CD14-positive monocyte (primary cell): ENCODE measurements at regions not wholly inside any gene's neighbourhood (a gene's known extent, or its start where the extent isn't known, plus 50 kb on each side); places are given as distances from the start of the nearest gene placed in this dataset.

Experiments
- DNase-seq, 3 donors: peaks; one replicate each; pipeline ENCODE4 v3.0.0-alpha.2; 2011 to 2022
- H2AFZ ChIP-seq: 2 replicates; pipeline ENCODE4 v1.6.0; 2012; ENCODE audit warnings: mild to moderate bottlenecking, low read depth, low read length, inconsistent platforms; ENCODE audit not compliant: insufficient read depth, poor library complexity, severe bottlenecking
- H3K27ac ChIP-seq, 2 donors: 1 replicate in 1 of 2; 2 replicates in 1 of 2; pipeline ENCODE4 v1.5.1; 2012 to 2013; ENCODE audit warnings: low read length in 2 of 2, control low read depth in 1 of 2, inconsistent platforms in 1 of 2, low read depth in 1 of 2, mild to moderate bottlenecking in 1 of 2
- H3K27me3 ChIP-seq, 2 donors: one replicate each; pipeline versions ENCODE4 v1.6.0 to v1.6.1; 2011 to 2013; ENCODE audit warnings: low read length in 2 of 2; ENCODE audit not compliant: control insufficient read depth in 2 of 2, insufficient read depth in 2 of 2
- H3K36me3 ChIP-seq, 2 donors: replicated peaks in 1 of 2; 1 replicate in 1 of 2; 2 replicates in 1 of 2; pipeline versions ENCODE4 v1.5.1 to v1.6.1; 2012 to 2013; ENCODE audit warnings: low read length in 2 of 2, control low read depth in 1 of 2, inconsistent platforms in 1 of 2, mild to moderate bottlenecking in 1 of 2; ENCODE audit not compliant: insufficient read depth in 2 of 2, control insufficient read depth in 1 of 2
- H3K4me1 ChIP-seq, 2 donors: 1 replicate in 1 of 2; 2 replicates in 1 of 2; pipeline versions ENCODE4 v1.5.1 to v1.6.1; 2012 to 2013; ENCODE audit warnings: low read length in 2 of 2, control low read depth in 1 of 2, inconsistent platforms in 1 of 2, mild to moderate bottlenecking in 1 of 2, moderate library complexity in 1 of 2; ENCODE audit not compliant: insufficient read depth in 2 of 2, control insufficient read depth in 1 of 2
- H3K4me2 ChIP-seq: replicated peaks from 2 replicates; pipeline ENCODE3; 2012; ENCODE audit warnings: low read length, moderate library complexity, mild to moderate bottlenecking; ENCODE audit not compliant: poor library complexity, severe bottlenecking; ENCODE audit errors: extremely low read depth
- H3K4me3 ChIP-seq, 3 experiments: fragments of 200-600 bp in 1 of 3; sonication (generic) in 1 of 3; replicated peaks in 1 of 3; 1 replicate in 2 of 3; 2 replicates in 1 of 3; pipeline ENCODE4 v1.5.1; 2011 to 2013; ENCODE audit warnings: low read length in 3 of 3, mild to moderate bottlenecking in 3 of 3, control low read depth in 2 of 3, low read depth in 2 of 3, inconsistent platforms in 1 of 3, moderate library complexity in 1 of 3
- H3K79me2 ChIP-seq: 2 replicates; pipeline ENCODE4 v1.6.0; 2012; ENCODE audit warnings: mild to moderate bottlenecking, control low read depth, inconsistent platforms, low read length, moderate library complexity; ENCODE audit not compliant: insufficient read depth
- H3K9ac ChIP-seq: 2 replicates; pipeline ENCODE4 v1.6.0; 2017; ENCODE audit warnings: low read length, mild to moderate bottlenecking; ENCODE audit not compliant: insufficient read depth, poor library complexity, severe bottlenecking
- H3K9me3 ChIP-seq, 2 donors: replicated peaks in 1 of 2; 1 replicate in 1 of 2; 2 replicates in 1 of 2; pipeline versions ENCODE4 v1.5.1 to v1.6.1; 2012 to 2013; ENCODE audit warnings: low read length in 2 of 2, control low read depth in 1 of 2; ENCODE audit not compliant: control insufficient read depth in 1 of 2, insufficient read depth in 1 of 2
- H4K20me1 ChIP-seq: 2 replicates; pipeline ENCODE4 v1.6.0; 2012; ENCODE audit warnings: mild to moderate bottlenecking, low read length, control low read depth, moderate library complexity; ENCODE audit not compliant: insufficient read depth
- H3K27ac Mint-ChIP-seq, 7 donors: one replicate each; pipeline ENCODE4 v1.8.0; 2020; ENCODE audit warnings: mild to moderate bottlenecking in 7 of 7, mixed read lengths in 7 of 7, moderate library complexity in 6 of 7, inconsistent platforms in 2 of 7
- H3K27me3 Mint-ChIP-seq, 3 donors: one replicate each; pipeline ENCODE4 v1.8.0; 2021 to 2022; ENCODE audit warnings: low read depth in 3 of 3, mild to moderate bottlenecking in 3 of 3, mixed read lengths in 3 of 3, moderate library complexity in 3 of 3, inconsistent platforms in 1 of 3
- H3K36me3 Mint-ChIP-seq, 2 donors: one replicate each; pipeline ENCODE4 v1.8.0; 2020; ENCODE audit warnings: mixed read lengths in 2 of 2, inconsistent platforms in 1 of 2, mild to moderate bottlenecking in 1 of 2
- H3K4me1 Mint-ChIP-seq: one replicate; pipeline ENCODE4 v1.8.0; 2020; ENCODE audit warnings: mild to moderate bottlenecking, mixed read lengths
- H3K4me3 Mint-ChIP-seq, 2 donors: one replicate each; pipeline ENCODE4 v1.8.0; 2020; ENCODE audit warnings: mild to moderate bottlenecking in 2 of 2, mixed read lengths in 2 of 2, moderate library complexity in 1 of 2
- H3K9me3 Mint-ChIP-seq, 7 donors: one replicate each; pipeline ENCODE4 v1.8.0; 2020 to 2022; ENCODE audit warnings: mixed read lengths in 7 of 7, mild to moderate bottlenecking in 6 of 7, moderate library complexity in 6 of 7, inconsistent platforms in 2 of 7
- CTCF ChIP-seq: fragments of 200-600 bp; IDR thresholded peaks from one replicate; pipeline ENCODE4 v1.8.0; 2022; ENCODE audit warnings: antibody characterized with exemption, mild to moderate bottlenecking
- WGBS: methylation state at CpG from one replicate; pipeline ENCODE4 v1.1.5; 2013; ENCODE audit warnings: missing lambda C conversion rate; ENCODE audit not compliant: insufficient coverage; 5-methylcytosine and 5-hydroxymethylcytosine counted together
- intact Hi-C, 2 donors: fragments of 100-400 bp; cut with micrococcal nuclease; formaldehyde crosslinking; loops; one replicate each; pipeline versions ENCODE4 v1.15.0 to v1.15.1; 2023

- no peak overlapping the region for H2AFZ ChIP-seq
- H3K27me3 Mint-ChIP-seq, result no peaks in the 10 kb centered on the region
- DNase-seq, result no peak
- H3K9me3 Mint-ChIP-seq, result peaks cover 0 to 1% (median 0%) of the 10 kb centered on the region in 7 donors
- H4K20me1 ChIP-seq, result no peaks in the 10 kb centered on the region
- no peak overlapping the region for H3K27ac Mint-ChIP-seq
- H3K4me1 Mint-ChIP-seq, result no peaks in the 10 kb centered on the region
- H3K36me3 Mint-ChIP-seq, result no peaks in the 10 kb centered on the region
- intact Hi-C loops, result no loop called here
- H3K4me2 ChIP-seq, result no peak overlapping the region
- no peaks in the 10 kb centered on the region for H3K27me3 ChIP-seq
- no peaks in the 10 kb centered on the region for H3K79me2 ChIP-seq
- H3K4me3 Mint-ChIP-seq, result no peak overlapping the region
- no peak overlapping the region for H3K27ac ChIP-seq
- H3K4me3 ChIP-seq, result no peak overlapping the region
- H3K9me3 ChIP-seq, result peaks cover 7 to 13% of the 10 kb centered on the region in 2 donors
- no peaks in the 10 kb centered on the region for H3K4me1 ChIP-seq
- no peak overlapping the region for H3K9ac ChIP-seq
- no peak for TF ChIP-seq CTCF
- no peaks in the 10 kb centered on the region for H3K36me3 ChIP-seq
- 20% methylated on average over 1 of the region's 5 CpGs for WGBS
Measured at GRCh38 chr10:130923596-130923995, 387.9 kb downstream of the TCERG1L start.

GRCh38 chr10:130924138-130924819, 387.2 kb downstream of the TCERG1L start:
- no peak for TF ChIP-seq CTCF
- peaks cover 0 to 1% (median 0%) of the 10 kb centered on the region in 3 donors for H3K27me3 Mint-ChIP-seq
- Histone ChIP-seq H3K27ac (no peak overlapping the region), H3K4me2 (no peak overlapping the region), H3K36me3 (no peaks in the 10 kb centered on the region), H3K9me3 (peaks cover 7 to 13% of the 10 kb centered on the region in 2 donors), H4K20me1 (no peaks in the 10 kb centered on the region), H3K4me3 (no peak overlapping the region), H2AFZ (no peak overlapping the region), H3K79me2 (no peaks in the 10 kb centered on the region), H3K4me1 (no peaks in the 10 kb centered on the region), H3K27me3 (no peaks in the 10 kb centered on the region), H3K9ac (no peak overlapping the region)
- H3K27ac Mint-ChIP-seq, result no peak overlapping the region
- no peaks in the 10 kb centered on the region for H3K4me1 Mint-ChIP-seq
- peaks cover 0 to 1% (median 0%) of the 10 kb centered on the region in 7 donors for H3K9me3 Mint-ChIP-seq
- DNase-seq, result no peak
- no peaks in the 10 kb centered on the region for H3K36me3 Mint-ChIP-seq
- WGBS, result 46% methylated on average over 17 of the region's 17 CpGs
- intact Hi-C loops, result no loop called here
- no peak overlapping the region for H3K4me3 Mint-ChIP-seq
